Progenitor cell of endocrine pancreas (in vitro differentiated cells): ENCODE measurements at regions not wholly inside any gene's neighbourhood (a gene's known extent, or its start where the extent isn't known, plus 50 kb on each side); places are given as distances from the start of the nearest gene placed in this dataset.

Experiments used
- DNase-seq: peaks from one replicate; pipeline ENCODE4 v3.0.0; 2021; ENCODE audit warnings: low spot score; ENCODE audit not compliant: unreplicated experiment
- H3K27ac Mint-ChIP-seq: 2 replicates; pipeline ENCODE4 v1.8.0; 2021; ENCODE audit warnings: mild to moderate bottlenecking, moderate library complexity, mixed read lengths
- H3K27me3 Mint-ChIP-seq: 2 replicates; pipeline ENCODE4 v1.8.0; 2021; ENCODE audit warnings: mixed read lengths
- H3K36me3 Mint-ChIP-seq: 2 replicates; pipeline ENCODE4 v1.8.0; 2022; ENCODE audit warnings: mixed read lengths; ENCODE audit not compliant: insufficient read depth
- H3K4me1 Mint-ChIP-seq: 2 replicates; pipeline ENCODE4 v1.8.0; 2021; ENCODE audit warnings: low read depth, mixed read lengths
- H3K4me3 Mint-ChIP-seq: 2 replicates; pipeline ENCODE4 v1.8.0; 2021; ENCODE audit warnings: low read depth, mild to moderate bottlenecking, moderate library complexity, mixed read lengths
- H3K9me3 Mint-ChIP-seq: 2 replicates; pipeline ENCODE4 v1.8.0; 2021; ENCODE audit warnings: low read depth, mixed read lengths
- TF ChIP-seq, protein P1 (sequence below): fragments of 200-600 bp; sonication (generic); IDR thresholded peaks from one replicate; pipeline ENCODE4 v1.5.0; 2021; ENCODE audit warnings: antibody characterized with exemption, mild to moderate bottlenecking; ENCODE audit not compliant: unreplicated experiment

GRCh38 chr3:80682951-80683350, 915.2 kb upstream of the ROBO1 start:
- Mint-ChIP-seq H3K4me3 (no peak overlapping the region), H3K27me3 (no peaks in the 10 kb centered on the region)

DNA sequence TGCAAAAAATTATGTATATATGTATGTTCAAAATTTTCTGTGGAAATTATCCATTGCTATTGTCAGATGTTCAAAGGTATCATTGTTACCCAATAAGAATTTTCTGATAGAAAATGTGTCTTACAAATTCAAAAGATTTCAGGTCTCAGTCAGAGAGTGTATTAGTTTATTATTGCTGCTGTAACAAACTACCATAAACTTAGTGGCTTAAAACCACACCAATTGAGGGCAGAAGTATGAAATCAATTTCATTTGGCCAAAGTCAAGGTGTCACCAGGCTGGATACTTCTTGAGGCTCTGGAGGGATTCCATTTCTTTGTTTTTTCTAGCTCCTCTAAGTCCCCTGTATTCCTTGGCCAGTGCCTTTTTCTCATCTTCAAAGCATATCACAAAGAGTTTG, 914.4 kb upstream of the ROBO1 start:
- H3K4me3 Mint-ChIP-seq = no peak overlapping the region
- TF ChIP-seq, protein P1, sequence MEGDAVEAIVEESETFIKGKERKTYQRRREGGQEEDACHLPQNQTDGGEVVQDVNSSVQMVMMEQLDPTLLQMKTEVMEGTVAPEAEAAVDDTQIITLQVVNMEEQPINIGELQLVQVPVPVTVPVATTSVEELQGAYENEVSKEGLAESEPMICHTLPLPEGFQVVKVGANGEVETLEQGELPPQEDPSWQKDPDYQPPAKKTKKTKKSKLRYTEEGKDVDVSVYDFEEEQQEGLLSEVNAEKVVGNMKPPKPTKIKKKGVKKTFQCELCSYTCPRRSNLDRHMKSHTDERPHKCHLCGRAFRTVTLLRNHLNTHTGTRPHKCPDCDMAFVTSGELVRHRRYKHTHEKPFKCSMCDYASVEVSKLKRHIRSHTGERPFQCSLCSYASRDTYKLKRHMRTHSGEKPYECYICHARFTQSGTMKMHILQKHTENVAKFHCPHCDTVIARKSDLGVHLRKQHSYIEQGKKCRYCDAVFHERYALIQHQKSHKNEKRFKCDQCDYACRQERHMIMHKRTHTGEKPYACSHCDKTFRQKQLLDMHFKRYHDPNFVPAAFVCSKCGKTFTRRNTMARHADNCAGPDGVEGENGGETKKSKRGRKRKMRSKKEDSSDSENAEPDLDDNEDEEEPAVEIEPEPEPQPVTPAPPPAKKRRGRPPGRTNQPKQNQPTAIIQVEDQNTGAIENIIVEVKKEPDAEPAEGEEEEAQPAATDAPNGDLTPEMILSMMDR = no peak
- peaks cover 4% of the 10 kb centered on the region for H3K4me1 Mint-ChIP-seq

More at GRCh38 chr3:80682951-80683350, 915.2 kb upstream of the ROBO1 start:
- TF ChIP-seq, protein P1 = no peak
- Mint-ChIP-seq H3K27ac (no peak overlapping the region), H3K36me3 (no peaks in the 10 kb centered on the region), H3K9me3 (peaks cover 3% of the 10 kb centered on the region), H3K4me1 (peaks cover 4% of the 10 kb centered on the region)
- no peak for DNase-seq

DNA sequence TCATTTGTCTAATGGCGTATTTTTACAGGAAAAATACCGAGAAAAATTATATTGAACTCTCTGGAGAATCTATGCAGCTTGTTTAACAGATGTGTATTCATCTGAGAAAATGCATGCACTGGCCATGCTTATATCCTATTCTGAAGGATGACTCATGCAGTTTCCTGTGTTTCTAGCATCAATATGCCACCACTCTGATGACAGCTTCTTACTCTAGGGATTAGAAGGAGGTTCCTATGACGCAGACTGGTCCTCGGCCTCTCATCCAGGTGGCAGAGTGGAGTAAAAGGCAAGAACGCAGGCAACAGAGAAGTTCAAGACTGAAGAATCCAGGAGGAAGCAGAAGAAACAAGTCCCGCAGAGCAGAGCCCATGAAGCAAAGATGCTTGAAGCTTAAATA, 910.0 kb upstream of the ROBO1 start:
- peaks cover 9% of the 10 kb centered on the region for H3K4me1 Mint-ChIP-seq
- H3K27me3 Mint-ChIP-seq = no peaks in the 10 kb centered on the region
- H3K4me3 Mint-ChIP-seq = no peak overlapping the region
- DNase-seq = no peak
- TF ChIP-seq, protein P1 = no peak
- H3K36me3 Mint-ChIP-seq = no peaks in the 10 kb centered on the region
- no peak overlapping the region for H3K27ac Mint-ChIP-seq
- H3K9me3 Mint-ChIP-seq = peaks cover 3% of the 10 kb centered on the region

More for the DNA sequence above, 914.4 kb upstream of the ROBO1 start:
- Mint-ChIP-seq H3K36me3 (no peaks in the 10 kb centered on the region), H3K9me3 (peaks cover 3% of the 10 kb centered on the region), H3K27ac (no peak overlapping the region), H3K27me3 (no peaks in the 10 kb centered on the region)
- DNase-seq = no peak

DNA sequence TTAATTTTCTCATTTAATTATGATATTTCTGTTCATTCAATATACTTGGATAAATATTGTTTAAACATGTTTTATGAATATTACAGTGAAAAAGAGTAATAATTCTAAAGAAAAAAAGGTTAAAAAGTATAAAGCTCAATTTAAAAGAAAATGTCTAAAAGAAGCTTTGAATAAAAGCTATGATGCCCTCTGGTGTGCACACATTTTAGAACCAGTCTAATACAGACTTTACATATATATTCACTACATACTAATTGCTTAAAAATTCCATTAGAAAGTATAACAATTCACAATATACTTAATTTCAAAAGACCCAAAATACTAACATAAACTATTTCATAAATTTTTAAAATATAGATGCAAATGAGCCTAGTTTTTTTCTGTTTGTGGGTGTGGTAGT, 909.1 kb upstream of the ROBO1 start:
- H3K4me1 Mint-ChIP-seq = peaks cover 9% of the 10 kb centered on the region
- no peak overlapping the region for H3K27ac Mint-ChIP-seq
- TF ChIP-seq, protein P1 = no peak
- H3K9me3 Mint-ChIP-seq = no peaks in the 10 kb centered on the region
- H3K4me3 Mint-ChIP-seq = no peak overlapping the region
- H3K27me3 Mint-ChIP-seq = no peaks in the 10 kb centered on the region
- H3K36me3 Mint-ChIP-seq = no peaks in the 10 kb centered on the region
- DNase-seq = no peak

- DNase-seq = no peak
- no peaks in the 10 kb centered on the region for H3K9me3 Mint-ChIP-seq
- peaks cover 9% of the 10 kb centered on the region for H3K4me1 Mint-ChIP-seq
- no peak overlapping the region for H3K27ac Mint-ChIP-seq
- no peaks in the 10 kb centered on the region for H3K27me3 Mint-ChIP-seq
- TF ChIP-seq, protein P1 = no peak
- no peak overlapping the region for H3K4me3 Mint-ChIP-seq
- no peaks in the 10 kb centered on the region for H3K36me3 Mint-ChIP-seq
Observed at GRCh38 chr3:80676261-80676660, 908.5 kb upstream of the ROBO1 start.
